GM23248 (cell line): ENCODE measurements at regions not wholly inside any gene's neighbourhood (a gene's known extent, or its start where the extent isn't known, plus 50 kb on each side); places are given as distances from the start of the nearest gene placed in this dataset.
A peak's percentile ranks its signal among the peaks of the same experiment; 100 is the strongest.

ENCODE experiments used
- DNase-seq: peaks from one replicate; pipeline ENCODE4 v3.0.0-alpha.2; 2015
- H2AFZ ChIP-seq: fragments of 200-600 bp; sonication (generic); 2 replicates; pipeline ENCODE4 v1.6.1; 2016; ENCODE audit warnings: antibody characterized with exemption
- H3F3A ChIP-seq: fragments of 200-600 bp; sonication (generic); 2 replicates; pipeline ENCODE4 v1.6.1; 2016; ENCODE audit warnings: mild to moderate bottlenecking, antibody characterized with exemption, mixed run types; ENCODE audit not compliant: insufficient read depth
- H3K27ac ChIP-seq: fragments of 200-600 bp; sonication (generic); 2 replicates; pipeline ENCODE4 v1.5.1; 2016; ENCODE audit warnings: mild to moderate bottlenecking
- H3K27me3 ChIP-seq: fragments of 200-600 bp; sonication (generic); replicated peaks from 2 replicates; pipeline ENCODE4 v1.6.1; 2016; ENCODE audit warnings: mild to moderate bottlenecking; ENCODE audit not compliant: insufficient read depth
- H3K36me3 ChIP-seq: fragments of 200-600 bp; sonication (generic); 2 replicates; pipeline ENCODE4 v1.6.1; 2016; ENCODE audit warnings: low read depth, mild to moderate bottlenecking
- H3K4me1 ChIP-seq: fragments of 200-600 bp; sonication (generic); 2 replicates; pipeline ENCODE4 v1.6.1; 2016; ENCODE audit warnings: mild to moderate bottlenecking; ENCODE audit not compliant: insufficient read depth
- H3K4me2 ChIP-seq: fragments of 200-600 bp; sonication (generic); one replicate; pipeline ENCODE4 v1.6.1; 2016; ENCODE audit warnings: mild to moderate bottlenecking; ENCODE audit not compliant: unreplicated experiment
- H3K4me3 ChIP-seq: fragments of 200-600 bp; sonication (generic); 2 replicates; pipeline ENCODE4 v1.5.1; 2016; ENCODE audit warnings: mild to moderate bottlenecking
- H3K79me2 ChIP-seq: fragments of 200-600 bp; sonication (generic); 2 replicates; pipeline ENCODE4 v1.6.1; 2016; ENCODE audit warnings: mild to moderate bottlenecking; ENCODE audit not compliant: insufficient read depth
- H3K9ac ChIP-seq: fragments of 200-600 bp; sonication (generic); 2 replicates; pipeline ENCODE4 v1.6.1; 2016; ENCODE audit warnings: mild to moderate bottlenecking
- H3K9me2 ChIP-seq: fragments of 200-600 bp; sonication (generic); 2 replicates; pipeline ENCODE4 v1.6.1; 2016; ENCODE audit warnings: mixed run types, mild to moderate bottlenecking, moderate library complexity; ENCODE audit not compliant: insufficient read depth
- H3K9me3 ChIP-seq: fragments of 200-600 bp; sonication (generic); one replicate; pipeline ENCODE4 v1.6.1; 2017; ENCODE audit warnings: low read depth
- H4K20me1 ChIP-seq: fragments of 200-600 bp; sonication (generic); 2 replicates; pipeline ENCODE4 v1.6.0; 2016; ENCODE audit not compliant: insufficient read depth
- EZH2 ChIP-seq: fragments of 200-600 bp; sonication (generic); IDR thresholded peaks from 2 replicates; pipeline ENCODE4 v1.6.1; 2018; ENCODE audit warnings: antibody characterized with exemption, mild to moderate bottlenecking; ENCODE audit not compliant: insufficient read depth, poor library complexity, severe bottlenecking
- EZH2phosphoT487 ChIP-seq: fragments of 200-600 bp; sonication (generic); IDR thresholded peaks from 2 replicates; pipeline ENCODE4 v1.6.1; 2018; ENCODE audit warnings: antibody characterized with exemption, moderate library complexity, mild to moderate bottlenecking, low read depth; ENCODE audit not compliant: insufficient read depth
- WGBS, 2 experiments: methylation state at CpG; one replicate each; pipeline ENCODE4 v1.1.6; 2015 to 2017; ENCODE audit warnings: low lambda C conversion rate in 2 of 2, low coverage in 1 of 2; ENCODE audit errors: missing lambda C conversion rate in 2 of 2; 5-methylcytosine and 5-hydroxymethylcytosine counted together
- in situ Hi-C: fragments of 300-500 bp; cut with MboI; formaldehyde crosslinking; loops from 2 replicates; pipeline ENCODE4 v1.15.0; 2020

GRCh38 chr3:76078101-76078500 is 292.8 kb upstream of the ZNF717 start:
- Histone ChIP-seq H3K9me3 (no peaks in the 10 kb centered on the region), H3K4me3 (no peak overlapping the region), H3K4me2 (no peak overlapping the region), H3F3A (no peaks in the 10 kb centered on the region; the same call in 1 of the 2 replicates), H3K27ac (no peak overlapping the region), H3K9me2 (no peaks in the 10 kb centered on the region; the same call in 1 of the 2 replicates), H2AFZ (no peak overlapping the region), H3K27me3 (no peaks in the 10 kb centered on the region), H3K9ac (no peak overlapping the region), H3K36me3 (no peaks in the 10 kb centered on the region), H4K20me1 (no peaks in the 10 kb centered on the region), H3K79me2 (no peaks in the 10 kb centered on the region), H3K4me1 (no peaks in the 10 kb centered on the region)
- in situ Hi-C loops, result no loop called here
- WGBS, 2 experiments, result 83 to 90% methylated on average over 2 of the region's 2 CpGs
- no peak for DNase-seq
- no peak for TF ChIP-seq EZH2

GRCh38 chr3:76083992-76084391 is 298.6 kb upstream of the ZNF717 start:
- 0 to 5% methylated on average over 3 of the region's 3 CpGs for WGBS, 2 experiments
- H3K27ac ChIP-seq, result peak overlapping the region; percentile 48

GRCh38 chr3:76096036-76096435 is 310.7 kb upstream of the ZNF717 start:
- Histone ChIP-seq H3K9me2 (no peaks in the 10 kb centered on the region), H3K4me2 (peak overlapping the region; percentile 46), H2AFZ (no peak overlapping the region), H3K79me2 (no peaks in the 10 kb centered on the region), H3K27ac (no peak overlapping the region), H3K9me3 (no peaks in the 10 kb centered on the region), H3K27me3 (no peaks in the 10 kb centered on the region), H3K9ac (no peak overlapping the region), H4K20me1 (no peaks in the 10 kb centered on the region), H3F3A (0 out of 2 replicates have a peak, but pooled peaks cover 4% of the 10 kb centered on the region), H3K36me3 (no peaks in the 10 kb centered on the region), H3K4me1 (peaks cover 27% of the 10 kb centered on the region), H3K4me3 (0 out of 2 replicates have a peak overlapping the region, but pooled peaks have one; percentile 38)
- 46 to 52% methylated on average over 3 of the region's 3 CpGs for WGBS, 2 experiments
- in situ Hi-C loops, result no loop called here
- TF ChIP-seq EZH2 (no peak), EZH2phosphoT487 (no peak)
- peak; percentile 58 for DNase-seq

More at GRCh38 chr3:76083992-76084391, 298.6 kb upstream of the ZNF717 start:
- Histone ChIP-seq H3K27me3 (no peaks in the 10 kb centered on the region), H4K20me1 (no peaks in the 10 kb centered on the region), H3K36me3 (no peaks in the 10 kb centered on the region), H2AFZ (peak overlapping the region; percentile 52), H3K9ac (no peak overlapping the region), H3K4me3 (peak overlapping the region; percentile 20), H3K79me2 (no peaks in the 10 kb centered on the region), H3K9me3 (no peaks in the 10 kb centered on the region), H3F3A (peaks cover 14% of the 10 kb centered on the region; the same call in 1 of the 2 replicates), H3K4me2 (peak overlapping the region; percentile 65), H3K9me2 (no peaks in the 10 kb centered on the region; the same call in 1 of the 2 replicates), H3K4me1 (peaks cover 14% of the 10 kb centered on the region)
- DNase-seq, result peak; percentile 72
- in situ Hi-C loops, result no loop called here
- TF ChIP-seq EZH2phosphoT487 (no peak), EZH2 (no peak)

GRCh38 chr3:76096836-76097588 is 311.7 kb upstream of the ZNF717 start:
- 21% methylated on average over 7 of the region's 7 CpGs for WGBS, 2 experiments
- H3K4me2 ChIP-seq, result peak overlapping the region; percentile 46
- TF ChIP-seq EZH2 (no peak), EZH2phosphoT487 (no peak)

More at GRCh38 chr3:76096836-76097588, 311.7 kb upstream of the ZNF717 start:
- peak; percentile 60 for DNase-seq
- Histone ChIP-seq H3K9ac (0 out of 2 replicates have a peak overlapping the region, but pooled peaks have one; percentile 4), H4K20me1 (no peaks in the 10 kb centered on the region), H2AFZ (peak overlapping the region; percentile 20; the same call in 1 of the 2 replicates), H3K4me1 (peaks cover 27% of the 10 kb centered on the region), H3K27me3 (no peaks in the 10 kb centered on the region), H3K9me2 (no peaks in the 10 kb centered on the region), H3K36me3 (no peaks in the 10 kb centered on the region), H3K9me3 (no peaks in the 10 kb centered on the region), H3K27ac (peak overlapping the region; percentile 35), H3K4me3 (peak overlapping the region; percentile 2; the same call in 1 of the 2 replicates), H3F3A (0 out of 2 replicates have a peak, but pooled peaks cover 4% of the 10 kb centered on the region), H3K79me2 (no peaks in the 10 kb centered on the region)
- in situ Hi-C loops, result no loop called here
